WTC11 (cell line): ENCODE measurements at regions not wholly inside any gene's neighbourhood (a gene's known extent, or its start where the extent isn't known, plus 50 kb on each side); places are given as distances from the start of the nearest gene placed in this dataset.

ENCODE experiments used
- CTCF ChIP-seq: fragments of 200-600 bp; IDR thresholded peaks from 2 replicates; pipeline ENCODE4 v1.8.0; 2022; ENCODE audit warnings: antibody characterized with exemption
- ELF4 ChIP-seq: sonication (generic); formaldehyde crosslinking; IDR thresholded peaks from 2 replicates; pipeline ENCODE4 v1.8.1; 2022; ENCODE audit warnings: low read depth, mild to moderate bottlenecking, moderate library complexity, missing genetic modification reagents
- IRF1 ChIP-seq: sonication (generic); formaldehyde crosslinking; IDR thresholded peaks from 2 replicates; pipeline ENCODE4 v1.8.0; 2023; ENCODE audit warnings: missing genetic modification reagents
- NFYB ChIP-seq: sonication (generic); formaldehyde crosslinking; conservative IDR thresholded peaks from 2 replicates; pipeline ENCODE4 v1.8.0; 2022; ENCODE audit warnings: low read depth, missing genetic modification reagents
- TEAD4 ChIP-seq: sonication (generic); formaldehyde crosslinking; IDR thresholded peaks from 2 replicates; pipeline ENCODE4 v1.8.0; 2022; ENCODE audit warnings: mild to moderate bottlenecking, missing genetic modification reagents

GRCh38 chr2:58598171-58598570 lies 357.0 kb upstream of the FANCL start:
- TF ChIP-seq ELF4 (CRISPR knock-in tag) (no peak), CTCF (no peak), TEAD4 (CRISPR knock-in tag) (no peak), IRF1 (no peak), NFYB (CRISPR knock-in tag) (no peak)
